ENCODE measurements at regions not wholly inside any gene's neighbourhood (a gene's known extent, or its start where the extent isn't known, plus 50 kb on each side); places are given as distances from the start of the nearest gene placed in this dataset.

- ATAC-seq: no peak
- TF ChIP-seq ZNF70 (CRISPR knock-in tag; IDR thresholded peaks at IDR 0.05): no peak
- TF ChIP-seq ZNF8 (CRISPR knock-in tag; IDR thresholded peaks at IDR 0.05): no peak
- TF ChIP-seq ARNTL (CRISPR knock-in tag; IDR thresholded peaks at IDR 0.05; ENCODE audit: borderline replicate concordance, low read depth): no peak
- TF ChIP-seq POU6F1 (CRISPR knock-in tag; IDR thresholded peaks at IDR 0.05; ENCODE audit: borderline replicate concordance, low read depth): no peak
- TF ChIP-seq PATZ1 (CRISPR knock-in tag; IDR thresholded peaks at IDR 0.05; ENCODE audit: borderline replicate concordance): no peak
- no peak for TF ChIP-seq ESRRG (CRISPR knock-in tag; IDR thresholded peaks at IDR 0.05)
These were observed 400.9 kb upstream of the POU3F2 start for GRCh38 chr6:98433325-98434056.

DNA sequence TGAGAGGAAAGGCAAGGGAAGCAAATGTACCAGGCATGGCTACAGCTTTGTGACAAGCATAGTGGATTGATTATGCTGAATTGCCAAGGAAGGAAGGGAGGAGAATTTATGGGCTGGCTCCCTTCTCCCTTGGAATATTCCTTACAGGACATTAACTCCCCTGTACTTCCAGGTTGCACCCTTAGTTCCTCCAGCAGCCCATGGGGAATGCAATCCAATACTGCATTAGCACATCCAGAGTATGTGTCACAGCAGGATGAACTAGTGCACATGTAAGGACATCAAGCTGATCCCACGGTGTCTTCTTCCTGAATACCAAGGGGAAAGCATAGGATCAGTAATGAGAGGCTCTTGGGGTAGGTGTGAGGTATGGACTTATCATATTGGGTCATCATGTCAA is 390.7 kb upstream of the POU3F2 start:
- no peak for ATAC-seq
- TF ChIP-seq BACH2 (CRISPR knock-in tag; IDR thresholded peaks at IDR 0.05; ENCODE audit: borderline replicate concordance) (no peak), ARNTL (CRISPR knock-in tag; IDR thresholded peaks at IDR 0.05; ENCODE audit: borderline replicate concordance, low read depth) (no peak), TCF4 (CRISPR knock-in tag; IDR thresholded peaks at IDR 0.05; ENCODE audit: borderline replicate concordance) (no peak), SNAI2 (CRISPR knock-in tag; IDR thresholded peaks at IDR 0.05) (no peak), TOX (CRISPR knock-in tag; IDR thresholded peaks at IDR 0.05; ENCODE audit: borderline replicate concordance) (no peak), ZNF8 (CRISPR knock-in tag; IDR thresholded peaks at IDR 0.05) (no peak), POU6F1 (CRISPR knock-in tag; IDR thresholded peaks at IDR 0.05; ENCODE audit: borderline replicate concordance, low read depth) (no peak), GLIS3 (CRISPR knock-in tag; IDR thresholded peaks at IDR 0.05) (no peak), PATZ1 (CRISPR knock-in tag; IDR thresholded peaks at IDR 0.05; ENCODE audit: borderline replicate concordance) (no peak), ESRRG (CRISPR knock-in tag; IDR thresholded peaks at IDR 0.05) (no peak), RARB (CRISPR knock-in tag; IDR thresholded peaks at IDR 0.05) (no peak), ZNF70 (CRISPR knock-in tag; IDR thresholded peaks at IDR 0.05) (no peak), OSR1 (CRISPR knock-in tag; IDR thresholded peaks at IDR 0.05) (no peak), ZFP3 (CRISPR knock-in tag; IDR thresholded peaks at IDR 0.05) (no peak), CSDC2 (CRISPR knock-in tag; IDR thresholded peaks at IDR 0.05) (no peak), ZNF565 (CRISPR knock-in tag; conservative IDR thresholded peaks at IDR 0.05; ENCODE audit: low read depth) (no peak), PPARA (CRISPR knock-in tag; IDR thresholded peaks at IDR 0.05; ENCODE audit: borderline replicate concordance) (no peak)
- TF ChIP-seq, protein P1, sequence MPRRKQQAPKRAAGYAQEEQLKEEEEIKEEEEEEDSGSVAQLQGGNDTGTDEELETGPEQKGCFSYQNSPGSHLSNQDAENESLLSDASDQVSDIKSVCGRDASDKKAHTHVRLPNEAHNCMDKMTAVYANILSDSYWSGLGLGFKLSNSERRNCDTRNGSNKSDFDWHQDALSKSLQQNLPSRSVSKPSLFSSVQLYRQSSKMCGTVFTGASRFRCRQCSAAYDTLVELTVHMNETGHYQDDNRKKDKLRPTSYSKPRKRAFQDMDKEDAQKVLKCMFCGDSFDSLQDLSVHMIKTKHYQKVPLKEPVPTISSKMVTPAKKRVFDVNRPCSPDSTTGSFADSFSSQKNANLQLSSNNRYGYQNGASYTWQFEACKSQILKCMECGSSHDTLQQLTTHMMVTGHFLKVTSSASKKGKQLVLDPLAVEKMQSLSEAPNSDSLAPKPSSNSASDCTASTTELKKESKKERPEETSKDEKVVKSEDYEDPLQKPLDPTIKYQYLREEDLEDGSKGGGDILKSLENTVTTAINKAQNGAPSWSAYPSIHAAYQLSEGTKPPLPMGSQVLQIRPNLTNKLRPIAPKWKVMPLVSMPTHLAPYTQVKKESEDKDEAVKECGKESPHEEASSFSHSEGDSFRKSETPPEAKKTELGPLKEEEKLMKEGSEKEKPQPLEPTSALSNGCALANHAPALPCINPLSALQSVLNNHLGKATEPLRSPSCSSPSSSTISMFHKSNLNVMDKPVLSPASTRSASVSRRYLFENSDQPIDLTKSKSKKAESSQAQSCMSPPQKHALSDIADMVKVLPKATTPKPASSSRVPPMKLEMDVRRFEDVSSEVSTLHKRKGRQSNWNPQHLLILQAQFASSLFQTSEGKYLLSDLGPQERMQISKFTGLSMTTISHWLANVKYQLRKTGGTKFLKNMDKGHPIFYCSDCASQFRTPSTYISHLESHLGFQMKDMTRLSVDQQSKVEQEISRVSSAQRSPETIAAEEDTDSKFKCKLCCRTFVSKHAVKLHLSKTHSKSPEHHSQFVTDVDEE (CRISPR knock-in tag; IDR thresholded peaks at IDR 0.05): no peak

DNA sequence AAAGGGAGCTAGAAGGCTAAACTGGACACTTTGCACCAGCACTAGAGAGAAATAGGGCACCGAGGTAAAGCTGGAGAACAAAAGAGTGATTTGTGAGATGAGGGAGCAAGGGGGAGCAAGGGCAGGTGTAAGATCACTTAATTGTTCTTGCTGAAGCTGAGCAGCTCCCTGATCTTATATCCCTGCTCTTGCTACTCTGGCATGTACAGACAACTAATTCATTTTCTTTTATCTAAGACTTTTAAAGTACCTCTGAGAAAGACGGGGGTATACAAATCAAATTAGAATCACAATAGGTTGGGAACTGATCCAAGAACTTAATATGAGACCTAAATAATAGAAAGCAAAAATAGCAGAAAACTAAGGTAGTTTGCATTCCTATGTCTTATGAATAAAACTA is 381.7 kb upstream of the POU3F2 start:
- TF ChIP-seq CREB5 (CRISPR knock-in tag; IDR thresholded peaks at IDR 0.05; ENCODE audit: low read depth) (no peak), OSR1 (CRISPR knock-in tag; IDR thresholded peaks at IDR 0.05) (no peak), ZNF8 (CRISPR knock-in tag; IDR thresholded peaks at IDR 0.05) (no peak), POU6F1 (CRISPR knock-in tag; IDR thresholded peaks at IDR 0.05; ENCODE audit: borderline replicate concordance, low read depth) (no peak), GLIS3 (CRISPR knock-in tag; IDR thresholded peaks at IDR 0.05) (no peak), TCF4 (CRISPR knock-in tag; IDR thresholded peaks at IDR 0.05; ENCODE audit: borderline replicate concordance) (no peak)
- TF ChIP-seq, protein P2, sequence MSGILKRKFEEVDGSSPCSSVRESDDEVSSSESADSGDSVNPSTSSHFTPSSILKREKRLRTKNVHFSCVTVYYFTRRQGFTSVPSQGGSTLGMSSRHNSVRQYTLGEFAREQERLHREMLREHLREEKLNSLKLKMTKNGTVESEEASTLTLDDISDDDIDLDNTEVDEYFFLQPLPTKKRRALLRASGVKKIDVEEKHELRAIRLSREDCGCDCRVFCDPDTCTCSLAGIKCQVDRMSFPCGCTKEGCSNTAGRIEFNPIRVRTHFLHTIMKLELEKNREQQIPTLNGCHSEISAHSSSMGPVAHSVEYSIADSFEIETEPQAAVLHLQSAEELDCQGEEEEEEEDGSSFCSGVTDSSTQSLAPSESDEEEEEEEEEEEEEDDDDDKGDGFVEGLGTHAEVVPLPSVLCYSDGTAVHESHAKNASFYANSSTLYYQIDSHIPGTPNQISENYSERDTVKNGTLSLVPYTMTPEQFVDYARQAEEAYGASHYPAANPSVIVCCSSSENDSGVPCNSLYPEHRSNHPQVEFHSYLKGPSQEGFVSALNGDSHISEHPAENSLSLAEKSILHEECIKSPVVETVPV (CRISPR knock-in tag; IDR thresholded peaks at IDR 0.05): no peak
- no peak for ATAC-seq

Measured in SK-N-SH treated with all-trans-retinoic acid at 6 μM for 48 hours (cell line).